ENCODE measurements at regions not wholly inside any gene's neighbourhood (a gene's known extent, or its start where the extent isn't known, plus 50 kb on each side); places are given as distances from the start of the nearest gene placed in this dataset.

GRCh38 chr15:58381697-58382096 is 50.1 kb upstream of the LIPC start:
- no peak for TF ChIP-seq CTCF (IDR thresholded peaks at IDR 0.05)
- TF ChIP-seq POLR2A (IDR thresholded peaks at IDR 0.05), result no peak
- TF ChIP-seq POLR2AphosphoS5 (IDR thresholded peaks at IDR 0.05), result no peak

Measured in breast epithelium (tissue), 3 donors.